H1 (cell line): ENCODE measurements at regions not wholly inside any gene's neighbourhood (a gene's known extent, or its start where the extent isn't known, plus 50 kb on each side); places are given as distances from the start of the nearest gene placed in this dataset.

ENCODE experiments used
- CTCF ChIA-PET: fragments of 300-600 bp; sonication (Branson Sonifier 250); formaldehyde crosslinking; loops from one replicate; lab custom pipeline; 2021; ENCODE audit not compliant: partially characterized antibody; lab: Charles Lee
- POLR2A ChIA-PET: fragments of 300-600 bp; sonication (Branson Sonifier 250); formaldehyde crosslinking; loops from one replicate; lab custom pipeline; 2021; ENCODE audit warnings: inconsistent platforms; ENCODE audit not compliant: partially characterized antibody; lab: Charles Lee
- DNase-seq, 2 experiments: peaks; one replicate each; pipeline versions ENCODE4 v3.0.0 to v3.0.0-alpha.2; 2010 to 2022; ENCODE audit warnings: low spot score in 2 of 2, low read depth in 1 of 2, mixed read lengths in 1 of 2
- FAIRE-seq: peaks from 2 replicates; lab custom pipeline; 2011; peaks lifted over from hg19 to GRCh38; lab: Jason Lieb, UNC
- H2AFZ ChIP-seq: 2 replicates; pipeline ENCODE4 v1.8.1; 2012; ENCODE audit warnings: low read length, inconsistent platforms
- H2AK5ac ChIP-seq: 2 replicates; pipeline ENCODE4 v1.6.1; 2013; ENCODE audit warnings: low read depth, low read length
- H2BK120ac ChIP-seq: replicated peaks from 2 replicates; pipeline ENCODE3; 2013; ENCODE audit warnings: low read depth, low read length, inconsistent platforms
- H2BK12ac ChIP-seq: 2 replicates; pipeline ENCODE4 v1.6.1; 2013; ENCODE audit warnings: low read depth, low read length
- H2BK15ac ChIP-seq: 2 replicates; pipeline ENCODE4 v1.6.1; 2013; ENCODE audit warnings: low read length
- H2BK20ac ChIP-seq: 2 replicates; pipeline ENCODE4 v1.6.1; 2013; ENCODE audit warnings: low read length
- H2BK5ac ChIP-seq: 2 replicates; pipeline ENCODE4 v1.6.1; 2013; ENCODE audit warnings: low read depth, low read length
- H3K14ac ChIP-seq: 2 replicates; pipeline ENCODE4 v1.6.1; 2013; ENCODE audit warnings: inconsistent platforms; ENCODE audit not compliant: insufficient read length
- H3K18ac ChIP-seq: 2 replicates; pipeline ENCODE4 v1.6.1; 2013; ENCODE audit warnings: low read length; ENCODE audit errors: extremely low read depth
- H3K23ac ChIP-seq: 2 replicates; pipeline ENCODE4 v1.6.1; 2013; ENCODE audit warnings: inconsistent platforms; ENCODE audit not compliant: insufficient read length
- H3K23me2 ChIP-seq: 2 replicates; pipeline ENCODE4 v1.6.1; 2013; ENCODE audit warnings: low read depth, low read length
- H3K27ac ChIP-seq: 2 replicates; pipeline ENCODE4 v1.6.1; 2011; ENCODE audit warnings: low read depth, low read length, inconsistent platforms
- H3K27me3 ChIP-seq, 4 experiments: replicated peaks in 1 of 4; 1 replicate in 1 of 4; 2 replicates in 3 of 4; pipeline versions ENCODE4 v1.6.1 to v1.8.1; 2011 to 2013; ENCODE audit warnings: low read length in 3 of 4, mild to moderate bottlenecking in 3 of 4, inconsistent platforms in 2 of 4, mixed read lengths in 2 of 4, moderate library complexity in 1 of 4; ENCODE audit not compliant: control insufficient read depth in 3 of 4, insufficient read depth in 3 of 4; ENCODE audit errors: extremely low read depth in 1 of 4
- H3K36me3 ChIP-seq, 4 experiments: 2 replicates each; pipeline versions ENCODE4 v1.6.1 to v1.8.1; 2011 to 2013; ENCODE audit warnings: mild to moderate bottlenecking in 4 of 4, low read length in 3 of 4, moderate library complexity in 2 of 4, control low read depth in 1 of 4, inconsistent platforms in 1 of 4; ENCODE audit not compliant: insufficient read depth in 4 of 4, control insufficient read depth in 2 of 4
- H3K4ac ChIP-seq: replicated peaks from 2 replicates; pipeline ENCODE3; 2013; ENCODE audit warnings: low read length, low read depth, mixed read lengths, inconsistent platforms; ENCODE audit not compliant: insufficient read length
- H3K4me1 ChIP-seq, 4 experiments: replicated peaks in 1 of 4; 1 replicate in 1 of 4; 2 replicates in 3 of 4; pipeline versions ENCODE4 v1.6.1 to v1.8.1; 2011 to 2013; ENCODE audit warnings: low read length in 3 of 4, inconsistent platforms in 2 of 4, mixed read lengths in 1 of 4; ENCODE audit not compliant: insufficient read depth in 4 of 4, control insufficient read depth in 3 of 4
- H3K4me2 ChIP-seq, 2 experiments: 2 replicates each; pipeline versions ENCODE4 v1.6.1 to v1.8.1; 2011 to 2013; ENCODE audit warnings: low read depth in 2 of 2, low read length in 2 of 2, control low read depth in 1 of 2, inconsistent platforms in 1 of 2, mild to moderate bottlenecking in 1 of 2; ENCODE audit not compliant: insufficient read depth in 1 of 2
- H3K4me3 ChIP-seq, 4 experiments: fragments of 200-600, 300-600 bp in 1 of 4; sonication (generic), shearing (Covaris generic), sonication (Bioruptor Twin) in 1 of 4; 2 replicates each; pipeline versions ENCODE4 v1.5.1 to v1.8.1; 2011 to 2016; ENCODE audit warnings: low read length in 4 of 4, low read depth in 3 of 4, control low read depth in 2 of 4, inconsistent platforms in 2 of 4, mild to moderate bottlenecking in 2 of 4, mixed read lengths in 1 of 4, moderate library complexity in 1 of 4; ENCODE audit not compliant: insufficient read depth in 2 of 4; ENCODE audit errors: extremely low read depth in 1 of 4
- H3K56ac ChIP-seq: replicated peaks from 2 replicates; pipeline ENCODE3; 2013; ENCODE audit warnings: low read depth, mild to moderate bottlenecking, mixed read lengths, low read length, inconsistent platforms; ENCODE audit not compliant: insufficient read length
- H3K79me1 ChIP-seq: 2 replicates; pipeline ENCODE4 v1.6.1; 2013; ENCODE audit warnings: low read depth, low read length, control low read depth
- H3K79me2 ChIP-seq, 2 experiments: 2 replicates each; pipeline versions ENCODE4 v1.6.1 to v1.8.1; 2012 to 2013; ENCODE audit warnings: low read length in 2 of 2, mild to moderate bottlenecking in 2 of 2, inconsistent platforms in 1 of 2; ENCODE audit not compliant: insufficient read depth in 2 of 2, control insufficient read depth in 1 of 2
- H3K9ac ChIP-seq, 4 experiments: replicated peaks in 1 of 4; 1 replicate in 1 of 4; 2 replicates in 3 of 4; pipeline versions ENCODE4 v1.6.1 to v1.8.1; 2011 to 2013; ENCODE audit warnings: low read depth in 3 of 4, low read length in 3 of 4, control low read depth in 2 of 4, mild to moderate bottlenecking in 2 of 4, moderate library complexity in 2 of 4, inconsistent platforms in 1 of 4; ENCODE audit errors: extremely low read depth in 1 of 4
- H3K9me3 ChIP-seq, 2 experiments: 2 replicates each; pipeline versions ENCODE4 v1.6.1 to v1.8.1; 2012 to 2013; ENCODE audit warnings: mild to moderate bottlenecking in 2 of 2, moderate library complexity in 2 of 2, control low read depth in 1 of 2, inconsistent platforms in 1 of 2, low read depth in 1 of 2, low read length in 1 of 2, mixed read lengths in 1 of 2; ENCODE audit not compliant: insufficient read depth in 2 of 2
- H4K20me1 ChIP-seq, 2 experiments: replicated peaks in 1 of 2; 2 replicates each; pipeline versions ENCODE3 to v1.8.1; 2011 to 2013; ENCODE audit warnings: inconsistent platforms in 2 of 2, low read length in 2 of 2, mild to moderate bottlenecking in 1 of 2; ENCODE audit not compliant: insufficient read depth in 2 of 2, control insufficient read depth in 1 of 2
- H4K5ac ChIP-seq: 2 replicates; pipeline ENCODE4 v1.6.1; 2013; ENCODE audit warnings: low read length, low read depth, mixed read lengths, inconsistent platforms; ENCODE audit not compliant: insufficient read length
- H4K8ac ChIP-seq: 2 replicates; pipeline ENCODE4 v1.8.0; 2013; ENCODE audit warnings: mild to moderate bottlenecking, moderate library complexity, low read length, inconsistent platforms; ENCODE audit not compliant: insufficient read depth; ENCODE audit errors: extremely low read depth
- H4K91ac ChIP-seq: replicated peaks from 2 replicates; pipeline ENCODE3; 2013; ENCODE audit warnings: low read length, mixed read lengths, inconsistent platforms; ENCODE audit not compliant: insufficient read length
- BCL11A ChIP-seq, 2 experiments: IDR thresholded peaks; one replicate each; pipeline ENCODE4 v1.6.1; 2011; ENCODE audit warnings: low read depth in 2 of 2, low read length in 2 of 2, mild to moderate bottlenecking in 2 of 2
- CHD2 ChIP-seq: IDR thresholded peaks from 2 replicates; pipeline ENCODE4 v1.6.1; 2012; ENCODE audit warnings: low read length, improper control_type of control experiment
- KDM4A ChIP-seq: IDR thresholded peaks from one replicate; pipeline ENCODE4 v1.7.1; 2012; ENCODE audit warnings: low read depth, mild to moderate bottlenecking, moderate library complexity, low read length, inconsistent platforms; ENCODE audit not compliant: severe bottlenecking
- TAF1 ChIP-seq: IDR thresholded peaks from 2 replicates; pipeline ENCODE4 v1.6.1; 2011; ENCODE audit warnings: mild to moderate bottlenecking, low read depth, low read length
- WGBS, 2 experiments: shearing (Covaris generic) in 1 of 2; methylation state at CpG; one replicate each; pipeline versions ENCODE4 v1.1.6 to v1.1.7; 2013 to 2015; ENCODE audit warnings: low lambda C conversion rate in 2 of 2, mixed read lengths in 2 of 2, inconsistent platforms in 1 of 2, low coverage in 1 of 2, missing lambda C conversion rate in 1 of 2; ENCODE audit not compliant: insufficient replicate concordance in 2 of 2, insufficient coverage in 1 of 2, insufficient read length in 1 of 2; ENCODE audit errors: extremely low coverage in 1 of 2, missing lambda C conversion rate in 1 of 2; 5-methylcytosine and 5-hydroxymethylcytosine counted together
- TF ChIP-seq, protein P1 (sequence below): IDR thresholded peaks from 2 replicates; pipeline ENCODE4 v1.6.1; 2012; ENCODE audit warnings: inconsistent platforms

DNA sequence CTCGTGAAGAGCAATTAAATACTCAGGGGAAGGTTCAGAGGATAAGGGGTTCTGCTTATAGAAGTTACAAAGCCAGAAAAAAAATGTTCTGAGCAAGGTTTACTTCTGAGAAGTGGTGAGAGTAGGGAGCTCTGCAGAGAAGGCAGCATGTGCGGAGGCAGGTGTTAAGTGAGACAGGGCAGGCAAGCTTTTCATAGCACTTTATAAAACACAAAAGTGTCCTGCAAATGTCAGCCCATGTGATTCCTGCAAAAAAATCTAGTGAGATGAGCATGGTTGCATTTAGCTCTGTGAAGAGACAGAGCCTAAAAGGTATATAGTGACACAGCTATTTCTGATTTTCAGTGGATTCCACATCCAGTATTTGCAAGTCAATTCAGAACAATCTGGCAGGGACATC, 223.8 kb upstream of the SYT4 start:
- no peaks in the 10 kb centered on the region for H3K36me3 ChIP-seq
- H3K9ac ChIP-seq = no peak overlapping the region
- 94% methylated on average over 2 of the region's 2 CpGs; no CpG with 5 or more reads in 1 of the 2 experiments for WGBS, 2 experiments
- no peaks in the 10 kb centered on the region for H3K79me1 ChIP-seq
- no peak overlapping the region for H3K27ac ChIP-seq
- H3K56ac ChIP-seq = no peak overlapping the region
- no peak overlapping the region for H3K23ac ChIP-seq
- no peak overlapping the region for H3K18ac ChIP-seq
- H4K5ac ChIP-seq = no peak overlapping the region
- no peaks in the 10 kb centered on the region for H3K9me3 ChIP-seq
- DNase-seq (no peak), FAIRE-seq (no peak)
- POLR2A ChIA-PET = no interaction called here
- no peak for TF ChIP-seq TAF1
- TF ChIP-seq, protein P1, sequence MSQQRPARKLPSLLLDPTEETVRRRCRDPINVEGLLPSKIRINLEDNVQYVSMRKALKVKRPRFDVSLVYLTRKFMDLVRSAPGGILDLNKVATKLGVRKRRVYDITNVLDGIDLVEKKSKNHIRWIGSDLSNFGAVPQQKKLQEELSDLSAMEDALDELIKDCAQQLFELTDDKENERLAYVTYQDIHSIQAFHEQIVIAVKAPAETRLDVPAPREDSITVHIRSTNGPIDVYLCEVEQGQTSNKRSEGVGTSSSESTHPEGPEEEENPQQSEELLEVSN = no peak
- no peak for TF ChIP-seq KDM4A
- no peak for TF ChIP-seq BCL11A (IDR thresholded peaks at IDR 0.05; ENCODE audit: low read depth in 2 of 2, low read length in 2 of 2)
- TF ChIP-seq CHD2 = no peak
- H3K4me2 ChIP-seq = no peak overlapping the region
- no peak overlapping the region for H2BK5ac ChIP-seq
- H2AK5ac ChIP-seq = no peak overlapping the region
- no peak overlapping the region for H3K14ac ChIP-seq
- H2BK12ac ChIP-seq = no peak overlapping the region
- H3K4me1 ChIP-seq = no peaks in the 10 kb centered on the region
- no peak overlapping the region for H2BK120ac ChIP-seq
- CTCF ChIA-PET = interaction anchor here (0.6 to 1.0 kb wide), 2 partner anchors 86 to 1472 kb away, joined by 3 read pairs; no protein-coding TSS in a partner anchor
- H2BK20ac ChIP-seq = no peak overlapping the region
- no peak overlapping the region for H4K8ac ChIP-seq
- H2BK15ac ChIP-seq = no peak overlapping the region
- H3K23me2 ChIP-seq = no peaks in the 10 kb centered on the region
- no peaks in the 10 kb centered on the region for H4K20me1 ChIP-seq
- H3K4me3 ChIP-seq = no peak overlapping the region
- no peak overlapping the region for H3K4ac ChIP-seq
- no peaks in the 10 kb centered on the region for H3K79me2 ChIP-seq
- H4K91ac ChIP-seq = no peak overlapping the region
- no peak overlapping the region for H2AFZ ChIP-seq
- no peaks in the 10 kb centered on the region for H3K27me3 ChIP-seq
